ENCODE measurements at regions not wholly inside any gene's neighbourhood (a gene's known extent, or its start where the extent isn't known, plus 50 kb on each side); places are given as distances from the start of the nearest gene placed in this dataset.

DNA sequence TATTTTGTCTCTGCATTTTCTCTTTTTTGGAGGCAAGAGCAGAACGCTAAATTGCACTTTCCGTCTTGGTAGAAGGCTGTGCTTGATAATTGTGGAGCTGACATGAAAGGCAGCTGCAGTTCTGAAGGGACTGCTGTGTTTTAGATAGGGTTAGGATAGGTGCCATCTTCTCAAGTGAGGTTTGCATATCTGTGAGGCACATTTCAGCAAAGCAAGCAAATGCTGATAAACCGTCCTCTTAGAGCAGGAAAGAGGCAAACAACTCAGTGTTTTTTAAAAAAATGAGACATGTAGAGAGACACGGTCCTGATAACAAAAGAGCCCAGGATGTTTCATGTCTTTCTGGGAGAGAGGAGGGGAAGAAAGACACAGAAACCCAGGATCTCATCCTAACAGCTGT is 217.7 kb downstream of the SOCS6 start:
- TF ChIP-seq, protein P1, sequence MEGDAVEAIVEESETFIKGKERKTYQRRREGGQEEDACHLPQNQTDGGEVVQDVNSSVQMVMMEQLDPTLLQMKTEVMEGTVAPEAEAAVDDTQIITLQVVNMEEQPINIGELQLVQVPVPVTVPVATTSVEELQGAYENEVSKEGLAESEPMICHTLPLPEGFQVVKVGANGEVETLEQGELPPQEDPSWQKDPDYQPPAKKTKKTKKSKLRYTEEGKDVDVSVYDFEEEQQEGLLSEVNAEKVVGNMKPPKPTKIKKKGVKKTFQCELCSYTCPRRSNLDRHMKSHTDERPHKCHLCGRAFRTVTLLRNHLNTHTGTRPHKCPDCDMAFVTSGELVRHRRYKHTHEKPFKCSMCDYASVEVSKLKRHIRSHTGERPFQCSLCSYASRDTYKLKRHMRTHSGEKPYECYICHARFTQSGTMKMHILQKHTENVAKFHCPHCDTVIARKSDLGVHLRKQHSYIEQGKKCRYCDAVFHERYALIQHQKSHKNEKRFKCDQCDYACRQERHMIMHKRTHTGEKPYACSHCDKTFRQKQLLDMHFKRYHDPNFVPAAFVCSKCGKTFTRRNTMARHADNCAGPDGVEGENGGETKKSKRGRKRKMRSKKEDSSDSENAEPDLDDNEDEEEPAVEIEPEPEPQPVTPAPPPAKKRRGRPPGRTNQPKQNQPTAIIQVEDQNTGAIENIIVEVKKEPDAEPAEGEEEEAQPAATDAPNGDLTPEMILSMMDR (IDR thresholded peaks at IDR 0.05): no peak
- TF ChIP-seq POLR2A (IDR thresholded peaks at IDR 0.05): no peak
